IPS DF 6.9 (cell line): ENCODE measurements at regions not wholly inside any gene's neighbourhood (a gene's known extent, or its start where the extent isn't known, plus 50 kb on each side); places are given as distances from the start of the nearest gene placed in this dataset.

Experiments
- DNase-seq: peaks from one replicate; pipeline ENCODE4 v3.0.0-alpha.2; 2013; ENCODE audit warnings: low read depth, low spot score
- H3K27ac ChIP-seq: one replicate; pipeline ENCODE4 v1.5.1; 2013; ENCODE audit warnings: low read length, control low read depth
- H3K27me3 ChIP-seq: 2 replicates; pipeline ENCODE4 v1.6.1; 2013; ENCODE audit warnings: mild to moderate bottlenecking, low read length; ENCODE audit not compliant: control insufficient read depth, insufficient read depth
- H3K36me3 ChIP-seq: 2 replicates; pipeline ENCODE4 v1.6.1; 2013; ENCODE audit warnings: low read length; ENCODE audit not compliant: control insufficient read depth, insufficient read depth
- H3K4me1 ChIP-seq: 2 replicates; pipeline ENCODE4 v1.6.1; 2013; ENCODE audit warnings: low read length; ENCODE audit not compliant: control insufficient read depth, insufficient read depth
- H3K4me3 ChIP-seq: 2 replicates; pipeline ENCODE4 v1.5.1; 2013; ENCODE audit warnings: mild to moderate bottlenecking, low read length
- H3K9me3 ChIP-seq: 2 replicates; pipeline ENCODE4 v1.6.1; 2013; ENCODE audit warnings: low read length, inconsistent platforms; ENCODE audit not compliant: control insufficient read depth, insufficient read depth
- WGBS: extraction: QIAGEN DNeasy Blood & Tissue Kit; methylation state at CpG from one replicate; pipeline ENCODE4 v1.1.7; 2013; ENCODE audit warnings: mixed read lengths, missing lambda C conversion rate; ENCODE audit not compliant: insufficient read length, insufficient coverage; 5-methylcytosine and 5-hydroxymethylcytosine counted together

DNA sequence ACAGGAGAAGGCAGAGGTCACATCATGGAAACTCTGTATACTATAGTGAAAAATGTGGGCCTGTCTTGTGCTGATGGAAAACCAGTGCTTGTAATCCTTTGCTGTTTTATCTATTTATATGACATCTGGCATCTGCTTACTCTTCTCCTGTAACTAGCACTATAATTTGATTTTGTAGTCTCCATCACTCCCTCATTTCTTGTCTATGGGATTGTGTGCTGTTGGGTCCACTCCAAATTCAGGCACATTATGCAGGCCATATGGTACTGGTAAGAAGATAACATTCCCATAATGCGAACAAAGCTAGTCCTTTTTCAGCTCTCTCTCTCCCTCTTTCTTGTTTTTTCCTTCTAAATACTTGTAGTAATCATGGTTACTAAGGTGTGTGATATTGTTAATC lies 581.2 kb upstream of the IGFBP7 start:
- H3K36me3 ChIP-seq, result no peaks in the 10 kb centered on the region
- H3K9me3 ChIP-seq, result no peaks in the 10 kb centered on the region; the same call in 1 of the 2 replicates
- no peak overlapping the region for H3K27ac ChIP-seq
- DNase-seq, result no peak
- H3K4me3 ChIP-seq, result no peak overlapping the region
- WGBS, result no CpG with 5 or more reads among the region's 1 CpG
- H3K4me1 ChIP-seq, result 0 out of 2 replicates have a peak, but pooled peaks cover under 1% of the 10 kb centered on the region
- H3K27me3 ChIP-seq, result no peaks in the 10 kb centered on the region

GRCh38 chr4:57689693-57690205 lies 579.6 kb upstream of the IGFBP7 start:
- Histone ChIP-seq H3K36me3 (no peaks in the 10 kb centered on the region), H3K27me3 (no peaks in the 10 kb centered on the region), H3K27ac (no peak overlapping the region), H3K4me1 (no peaks in the 10 kb centered on the region), H3K4me3 (no peak overlapping the region), H3K9me3 (no peaks in the 10 kb centered on the region; the same call in 1 of the 2 replicates)
- WGBS, result 100% methylated on average over 1 of the region's 2 CpGs
- no peak for DNase-seq

DNA sequence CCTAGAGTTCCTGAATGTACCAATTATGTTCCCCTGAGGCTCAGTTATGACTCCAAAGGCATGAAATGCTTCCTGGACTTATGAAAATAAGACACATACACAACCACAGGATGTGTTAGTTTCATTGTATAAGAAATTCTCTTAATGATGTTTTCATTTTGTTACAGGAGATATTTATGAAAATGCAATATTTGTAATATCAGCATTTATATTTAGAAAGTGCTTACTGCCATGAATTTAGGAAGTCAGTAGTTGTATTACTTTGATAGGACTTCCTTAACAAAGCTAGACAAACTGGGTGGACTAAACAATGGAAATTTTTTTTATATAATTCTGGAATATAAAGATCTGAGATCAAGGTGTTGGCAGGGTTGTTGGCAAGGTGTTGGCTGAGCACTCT lies 572.1 kb upstream of the IGFBP7 start:
- no peaks in the 10 kb centered on the region for H3K9me3 ChIP-seq
- no peaks in the 10 kb centered on the region for H3K27me3 ChIP-seq
- no peak overlapping the region for H3K27ac ChIP-seq
- H3K4me3 ChIP-seq, result no peak overlapping the region
- no peak for DNase-seq
- H3K4me1 ChIP-seq, result no peaks in the 10 kb centered on the region
- H3K36me3 ChIP-seq, result no peaks in the 10 kb centered on the region

DNA sequence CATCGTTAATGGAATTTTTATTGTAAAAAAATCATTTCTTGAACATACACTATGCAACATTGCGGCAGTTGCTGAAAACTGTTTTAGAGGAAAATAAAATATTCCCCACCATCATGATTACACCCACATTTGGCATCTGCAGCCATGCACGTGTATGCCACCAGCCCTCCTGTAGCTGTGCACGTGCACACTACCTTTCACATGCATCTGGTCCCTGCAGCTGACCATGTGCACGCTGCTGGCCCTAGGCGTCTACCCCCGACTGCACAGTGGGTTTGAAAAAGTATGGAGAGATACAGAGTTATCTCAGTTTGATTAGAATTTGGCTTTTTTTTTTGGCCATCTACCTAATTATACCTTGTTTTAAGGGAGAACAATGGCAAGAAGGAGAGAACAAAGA lies 569.8 kb upstream of the IGFBP7 start:
- H3K4me3 ChIP-seq, result no peak overlapping the region
- H3K9me3 ChIP-seq, result no peaks in the 10 kb centered on the region
- H3K27me3 ChIP-seq, result no peaks in the 10 kb centered on the region
- H3K27ac ChIP-seq, result no peak overlapping the region
- no CpG with 5 or more reads among the region's 7 CpGs for WGBS
- DNase-seq, result no peak
- no peaks in the 10 kb centered on the region for H3K36me3 ChIP-seq
- H3K4me1 ChIP-seq, result no peaks in the 10 kb centered on the region

DNA sequence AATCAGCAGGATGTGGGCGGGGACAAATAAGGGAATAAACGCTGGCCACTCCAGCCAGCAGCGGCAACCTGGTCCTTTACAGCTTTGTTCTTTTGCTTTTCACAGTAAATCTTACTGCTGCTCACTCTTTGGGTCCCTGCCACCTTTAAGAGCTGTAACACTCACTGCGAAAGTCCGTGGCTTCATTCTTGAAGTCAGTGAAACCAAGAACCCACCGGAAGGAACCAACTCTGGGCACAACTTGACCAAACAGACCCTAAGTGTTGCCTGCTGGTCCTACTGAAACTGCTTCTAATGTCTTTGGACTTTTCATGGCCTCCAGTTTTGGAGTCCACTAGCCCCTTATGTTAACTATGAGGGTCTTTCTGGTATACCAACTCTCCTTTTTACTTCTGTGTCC lies 566.2 kb upstream of the IGFBP7 start:
- H3K27ac ChIP-seq, result no peak overlapping the region
- no CpG with 5 or more reads among the region's 6 CpGs for WGBS
- no peaks in the 10 kb centered on the region for H3K4me1 ChIP-seq
- no peaks in the 10 kb centered on the region for H3K36me3 ChIP-seq
- no peak for DNase-seq
- H3K4me3 ChIP-seq, result no peak overlapping the region
- H3K27me3 ChIP-seq, result no peaks in the 10 kb centered on the region
- no peaks in the 10 kb centered on the region for H3K9me3 ChIP-seq

- Histone ChIP-seq H3K9me3 (no peaks in the 10 kb centered on the region), H3K4me3 (no peak overlapping the region), H3K27ac (no peak overlapping the region), H3K27me3 (no peaks in the 10 kb centered on the region), H3K4me1 (no peaks in the 10 kb centered on the region), H3K36me3 (no peaks in the 10 kb centered on the region)
- no peak for DNase-seq
- no CpG with 5 or more reads among the region's 2 CpGs for WGBS
These were observed 562.8 kb upstream of the IGFBP7 start for GRCh38 chr4:57672846-57673433.

- no peak for DNase-seq
- H3K27ac ChIP-seq, result no peak overlapping the region
- no CpG with 5 or more reads among the region's 2 CpGs for WGBS
- H3K9me3 ChIP-seq, result no peaks in the 10 kb centered on the region
- no peak overlapping the region for H3K4me3 ChIP-seq
- no peaks in the 10 kb centered on the region for H3K36me3 ChIP-seq
- H3K4me1 ChIP-seq, result no peaks in the 10 kb centered on the region
- H3K27me3 ChIP-seq, result no peaks in the 10 kb centered on the region
These were observed 558.4 kb upstream of the IGFBP7 start for GRCh38 chr4:57668621-57669020.

- Histone ChIP-seq H3K27me3 (no peaks in the 10 kb centered on the region), H3K4me1 (no peaks in the 10 kb centered on the region), H3K27ac (no peak overlapping the region), H3K4me3 (no peak overlapping the region), H3K9me3 (no peaks in the 10 kb centered on the region), H3K36me3 (no peaks in the 10 kb centered on the region)
- no peak for DNase-seq
- no CpG with 5 or more reads among the region's 3 CpGs for WGBS
These were observed 555.6 kb upstream of the IGFBP7 start for GRCh38 chr4:57665806-57666205.

DNA sequence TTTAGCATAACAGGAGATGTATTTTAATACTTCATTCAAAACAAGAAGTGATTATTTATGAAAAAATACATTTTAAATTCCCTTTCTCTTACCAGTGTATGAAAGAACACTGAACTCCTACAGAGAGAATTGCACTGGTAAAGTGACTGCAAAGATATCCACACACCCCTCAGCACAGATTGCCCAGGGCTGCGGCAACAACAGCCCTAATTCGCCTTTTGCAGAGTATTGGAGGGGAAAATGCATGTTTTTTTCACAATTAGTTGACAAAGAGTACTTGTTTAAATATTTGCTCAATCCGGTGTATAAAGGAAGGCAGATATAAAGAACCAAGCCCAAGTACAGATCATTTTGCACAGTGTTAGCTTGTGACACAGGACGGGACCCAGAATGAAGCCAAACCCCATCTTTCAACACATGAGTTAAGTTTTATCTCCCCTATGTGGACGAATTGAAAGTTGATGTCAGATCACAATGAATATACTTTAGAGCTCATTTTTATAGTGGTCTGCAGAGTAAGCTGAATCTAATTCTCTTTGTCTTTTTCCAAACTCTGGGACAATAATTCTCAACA lies 551.4 kb upstream of the IGFBP7 start:
- Histone ChIP-seq H3K9me3 (no peaks in the 10 kb centered on the region), H3K4me3 (no peak overlapping the region), H3K27ac (no peak overlapping the region), H3K27me3 (no peaks in the 10 kb centered on the region), H3K36me3 (no peaks in the 10 kb centered on the region), H3K4me1 (no peaks in the 10 kb centered on the region)
- WGBS, result no CpG with 5 or more reads among the region's 5 CpGs
- DNase-seq, result no peak

- DNase-seq, result no peak
- Histone ChIP-seq H3K4me3 (no peak overlapping the region), H3K9me3 (no peaks in the 10 kb centered on the region), H3K27me3 (no peaks in the 10 kb centered on the region), H3K27ac (no peak overlapping the region), H3K36me3 (no peaks in the 10 kb centered on the region), H3K4me1 (no peaks in the 10 kb centered on the region)
These were observed 548.5 kb upstream of the IGFBP7 start for GRCh38 chr4:57658673-57659072.

DNA sequence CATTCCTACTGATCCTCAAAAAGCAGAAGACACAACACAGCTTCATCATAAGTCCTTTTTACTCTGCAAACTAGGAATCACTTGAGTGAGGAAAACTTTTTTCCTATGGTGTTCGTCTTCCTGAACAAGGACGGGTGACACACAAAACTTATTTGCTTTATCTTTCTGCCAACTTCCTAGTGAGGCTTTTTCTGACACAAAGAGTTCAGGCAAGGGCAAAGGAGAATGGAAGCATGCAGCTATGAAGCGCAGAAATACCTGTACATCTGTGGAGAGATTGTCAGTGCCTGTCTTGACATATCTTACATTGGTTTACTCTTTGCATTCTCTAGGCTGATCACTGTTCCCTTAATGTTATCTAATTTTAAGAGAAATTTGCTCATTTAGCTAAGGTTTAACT lies 548.0 kb upstream of the IGFBP7 start:
- Histone ChIP-seq H3K4me3 (no peak overlapping the region), H3K9me3 (no peaks in the 10 kb centered on the region), H3K36me3 (no peaks in the 10 kb centered on the region), H3K4me1 (no peaks in the 10 kb centered on the region), H3K27ac (no peak overlapping the region), H3K27me3 (no peaks in the 10 kb centered on the region)
- no CpG with 5 or more reads among the region's 3 CpGs for WGBS
- no peak for DNase-seq
